GM12878 (cell line): ENCODE measurements at regions not wholly inside any gene's neighbourhood (a gene's known extent, or its start where the extent isn't known, plus 50 kb on each side); places are given as distances from the start of the nearest gene placed in this dataset.

Experiments used
- ATAC-seq: fragments of 200-7000 bp; cut with Tn5 transposase; 3 replicates; pipeline ENCODE4 v1.9.1; 2020; ENCODE audit warnings: mild to moderate bottlenecking, moderate library complexity
- BruUV-seq: library from RNA; stranded (reverse); fragments of 400-500 nt; replicated peaks from 2 replicates; lab custom pipeline; 2021; lab: Mats Ljungman, UMichigan
- CTCF ChIA-PET: fragments of 300-600 bp; sonication (Branson Sonifier 250); formaldehyde crosslinking; extraction: SDS; loops from one replicate; lab custom pipeline; 2021; ENCODE audit warnings: inconsistent platforms; lab: Yijun Ruan, JAX
- POLR2A ChIA-PET: fragments of 350-600 bp; formaldehyde crosslinking; extraction: SDS; loops from one replicate; lab custom pipeline; 2021; ENCODE audit warnings: inconsistent platforms; lab: Charles Lee
- RAD21 ChIA-PET: fragments of 300-600 bp; sonication (Branson Sonifier 250); formaldehyde crosslinking; loops from one replicate; lab custom pipeline; 2023; ENCODE audit warnings: antibody characterized with exemption; ENCODE audit not compliant: unreplicated experiment; lab: Charles Lee
- SMC1A ChIA-PET: fragments of 300-600 bp; sonication (Branson Sonifier 250); formaldehyde crosslinking; loops from one replicate; lab custom pipeline; 2023; ENCODE audit not compliant: unreplicated experiment, uncharacterized antibody; lab: Charles Lee
- DNase-seq: peaks from one replicate; pipeline ENCODE4 v3.0.0-alpha.2; 2011; ENCODE audit warnings: low read depth, low spot score
- FAIRE-seq: peaks from 3 replicates; lab custom pipeline; 2011; peaks lifted over from hg19 to GRCh38; lab: Jason Lieb, UNC
- H2AFZ ChIP-seq: 2 replicates; pipeline ENCODE4 v1.6.0; 2011; ENCODE audit warnings: low read depth, low read length, control low read depth; ENCODE audit not compliant: control insufficient read depth
- H3K27ac ChIP-seq: 2 replicates; pipeline ENCODE4 v1.5.1; 2011; ENCODE audit warnings: control low read depth; ENCODE audit not compliant: control insufficient read depth, insufficient read depth
- H3K27me3 ChIP-seq, 2 experiments: replicated peaks in 1 of 2; 2 replicates each; pipeline versions ENCODE4 v1.6.0 to v1.6.1; 2011; ENCODE audit warnings: low read length in 1 of 2; ENCODE audit not compliant: control insufficient read depth in 2 of 2, insufficient read depth in 2 of 2
- H3K36me3 ChIP-seq, 2 experiments: 2 replicates each; pipeline ENCODE4 v1.5.1; 2011; ENCODE audit warnings: low read length in 1 of 2; ENCODE audit not compliant: control insufficient read depth in 2 of 2, insufficient read depth in 2 of 2
- H3K4me1 ChIP-seq: 2 replicates; pipeline ENCODE4 v1.6.1; 2011; ENCODE audit warnings: mild to moderate bottlenecking, low read length, moderate library complexity, mixed read lengths; ENCODE audit not compliant: control insufficient read depth, insufficient read depth
- H3K4me2 ChIP-seq: 2 replicates; pipeline ENCODE4 v1.6.0; 2011; ENCODE audit warnings: control low read depth; ENCODE audit not compliant: control insufficient read depth, insufficient read depth
- H3K4me3 ChIP-seq: fragments of 200-600 bp; sonication (generic); 2 replicates; pipeline ENCODE4 v1.5.1; 2016
- H3K79me2 ChIP-seq: 2 replicates; pipeline ENCODE4 v1.6.0; 2011; ENCODE audit warnings: low read length; ENCODE audit not compliant: control insufficient read depth, insufficient read depth
- H3K9ac ChIP-seq: 2 replicates; pipeline ENCODE4 v1.8.0; 2011; ENCODE audit warnings: low read length, control low read depth, mixed read lengths; ENCODE audit not compliant: control insufficient read depth, insufficient read depth
- H3K9me3 ChIP-seq: replicated peaks from 3 replicates; pipeline ENCODE4 v1.5.1; 2011; ENCODE audit warnings: mild to moderate bottlenecking, low read length; ENCODE audit not compliant: control insufficient read depth, insufficient read depth
- H4K20me1 ChIP-seq: 2 replicates; pipeline ENCODE4 v1.6.0; 2011; ENCODE audit not compliant: control insufficient read depth, insufficient read depth
- BMI1 ChIP-seq: fragments of 450-650 bp; IDR thresholded peaks from 2 replicates; pipeline ENCODE4 v1.6.1; 2016; ENCODE audit warnings: mild to moderate bottlenecking, moderate library complexity, borderline replicate concordance
- CHD2 ChIP-seq: IDR thresholded peaks from 2 replicates; pipeline ENCODE4 v1.6.1; 2011; ENCODE audit warnings: low read depth, low read length, improper control_type of control experiment, borderline replicate concordance
- DPF2 ChIP-seq: fragments of 450-650 bp; IDR thresholded peaks from 2 replicates; pipeline ENCODE4 v1.6.1; 2017; ENCODE audit warnings: mild to moderate bottlenecking
- E2F4 ChIP-seq: IDR thresholded peaks from 2 replicates; pipeline ENCODE4 v1.6.1; 2012; ENCODE audit warnings: low read depth, low read length, improper control_type of control experiment
- KDM1A ChIP-seq: fragments of 200-600 bp; sonication (generic); IDR thresholded peaks from 2 replicates; pipeline ENCODE4 v1.6.1; 2016; ENCODE audit warnings: borderline replicate concordance
- MYC ChIP-seq: IDR thresholded peaks from 2 replicates; pipeline ENCODE4 v1.6.1; 2011; ENCODE audit warnings: mild to moderate bottlenecking, low read length, moderate library complexity, inconsistent platforms; ENCODE audit not compliant: insufficient read depth, insufficient replicate concordance, insufficient read length, severe bottlenecking
- NFIC ChIP-seq: IDR thresholded peaks from 2 replicates; pipeline ENCODE4 v1.6.1; 2012; ENCODE audit warnings: low read depth, mild to moderate bottlenecking, inconsistent platforms, low read length, moderate library complexity
- SIN3A ChIP-seq: IDR thresholded peaks from 2 replicates; pipeline ENCODE4 v1.6.1; 2012; ENCODE audit warnings: low read depth, low read length, improper control_type of control experiment
- SMAD5 ChIP-seq: IDR thresholded peaks from 2 replicates; pipeline ENCODE4 v1.6.1; 2016; ENCODE audit warnings: antibody characterized with exemption, low read depth
- ZNF592 ChIP-seq: fragments of 450-650 bp; IDR thresholded peaks from 2 replicates; pipeline ENCODE4 v1.6.1; 2017; ENCODE audit warnings: mild to moderate bottlenecking, moderate library complexity
- ZSCAN29 ChIP-seq: fragments of 450-650 bp; IDR thresholded peaks from 2 replicates; pipeline ENCODE4 v1.6.1; 2017; ENCODE audit warnings: mild to moderate bottlenecking, moderate library complexity
- WGBS: methylation state at CpG from one replicate; pipeline ENCODE4 v1.1.6; 2016; ENCODE audit warnings: low lambda C conversion rate; ENCODE audit not compliant: insufficient replicate concordance, insufficient coverage; ENCODE audit errors: missing lambda C conversion rate; 5-methylcytosine and 5-hydroxymethylcytosine counted together
- in situ Hi-C: fragments of 300-500 bp; cut with MboI; formaldehyde crosslinking; loops from 9 replicates; pipeline ENCODE4 v1.14.3; 2018; ENCODE audit warnings: mixed read lengths
- intact Hi-C: fragments of 100-400 bp; cut with micrococcal nuclease; formaldehyde crosslinking; loops from one replicate; pipeline ENCODE4 v1.14.2; 2022; ENCODE audit not compliant: unreplicated experiment
- TF ChIP-seq, protein P1 (sequence below): fragments of 450-650 bp; IDR thresholded peaks from 2 replicates; pipeline ENCODE4 v1.6.1; 2017; ENCODE audit warnings: mild to moderate bottlenecking

DNA sequence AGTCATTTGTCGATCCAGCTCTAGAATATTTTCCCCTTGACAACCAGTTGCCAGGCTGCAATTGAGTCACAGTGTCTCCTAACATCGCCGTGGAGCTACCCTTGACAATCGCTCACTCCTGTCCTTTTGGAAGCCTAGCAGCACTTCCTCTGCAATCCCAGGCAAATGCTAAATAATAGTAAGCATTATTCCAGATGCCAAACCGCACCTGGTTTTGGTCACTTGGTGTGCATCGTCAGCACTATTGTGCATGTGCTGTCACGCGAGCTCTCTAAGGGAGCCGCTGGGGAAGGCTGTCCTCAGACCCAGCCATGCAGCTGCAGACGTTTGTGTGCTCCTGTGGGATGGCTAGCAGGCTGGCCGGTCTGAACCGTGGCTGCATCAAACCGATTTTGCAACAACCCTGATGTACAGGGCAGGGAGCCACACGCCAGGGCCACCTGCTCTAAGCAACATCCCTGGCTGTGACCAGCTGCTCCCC is 549.5 kb upstream of the ID2 start:
- ChIA-PET RAD21 (interaction anchor here (0.8 kb wide), 1 partner anchor 17 kb away, joined by 3 read pairs; no protein-coding TSS in a partner anchor), SMC1A (interaction anchor here (1.4 kb wide), 1 partner anchor 13 kb away, joined by 3 read pairs; no protein-coding TSS in a partner anchor), CTCF (no interaction called here), POLR2A (no interaction called here)
- Histone ChIP-seq H3K4me1 (no peaks in the 10 kb centered on the region), H3K27me3 (no peaks in the 10 kb centered on the region), H3K9ac (no peak overlapping the region), H4K20me1 (no peaks in the 10 kb centered on the region), H2AFZ (no peak overlapping the region), H3K9me3 (no peaks in the 10 kb centered on the region; the same call in 1 of the 3 replicates), H3K4me2 (no peak overlapping the region)
- ATAC-seq (no peak), FAIRE-seq (no peak)
- in situ Hi-C loops: no loop called here
- TF ChIP-seq SMAD5: no peak
- TF ChIP-seq KDM1A: no peak
- TF ChIP-seq SIN3A: no peak
- TF ChIP-seq CHD2: no peak
- no peak for TF ChIP-seq DPF2
- TF ChIP-seq, protein P1, sequence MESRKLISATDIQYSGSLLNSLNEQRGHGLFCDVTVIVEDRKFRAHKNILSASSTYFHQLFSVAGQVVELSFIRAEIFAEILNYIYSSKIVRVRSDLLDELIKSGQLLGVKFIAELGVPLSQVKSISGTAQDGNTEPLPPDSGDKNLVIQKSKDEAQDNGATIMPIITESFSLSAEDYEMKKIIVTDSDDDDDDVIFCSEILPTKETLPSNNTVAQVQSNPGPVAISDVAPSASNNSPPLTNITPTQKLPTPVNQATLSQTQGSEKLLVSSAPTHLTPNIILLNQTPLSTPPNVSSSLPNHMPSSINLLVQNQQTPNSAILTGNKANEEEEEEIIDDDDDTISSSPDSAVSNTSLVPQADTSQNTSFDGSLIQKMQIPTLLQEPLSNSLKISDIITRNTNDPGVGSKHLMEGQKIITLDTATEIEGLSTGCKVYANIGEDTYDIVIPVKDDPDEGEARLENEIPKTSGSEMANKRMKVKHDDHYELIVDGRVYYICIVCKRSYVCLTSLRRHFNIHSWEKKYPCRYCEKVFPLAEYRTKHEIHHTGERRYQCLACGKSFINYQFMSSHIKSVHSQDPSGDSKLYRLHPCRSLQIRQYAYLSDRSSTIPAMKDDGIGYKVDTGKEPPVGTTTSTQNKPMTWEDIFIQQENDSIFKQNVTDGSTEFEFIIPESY: no peak
- TF ChIP-seq ZNF592: no peak
- no peak for TF ChIP-seq MYC
- TF ChIP-seq ZSCAN29: no peak
- TF ChIP-seq E2F4: no peak
- no peak for TF ChIP-seq NFIC
- no peak for TF ChIP-seq BMI1
- TF ChIP-seq, all 136 proteins: peak for 0
- Histone ChIP-seq H3K79me2 (no peaks in the 10 kb centered on the region), H3K36me3 (no peaks in the 10 kb centered on the region), H3K27ac (no peak overlapping the region), H3K4me3 (no peak overlapping the region)
- no TSS peak for BruUV-seq
- 61% methylated on average over 14 of the region's 14 CpGs for WGBS
- intact Hi-C loops: no loop called here
- no peak for DNase-seq
